HEK293 (cell line): ENCODE measurements at regions not wholly inside any gene's neighbourhood (a gene's known extent, or its start where the extent isn't known, plus 50 kb on each side); places are given as distances from the start of the nearest gene placed in this dataset.

Source experiments
- KLF7 ChIP-seq: fragments of 450-650 bp; formaldehyde crosslinking; IDR thresholded peaks from 2 replicates; pipeline ENCODE4 v1.5.1; 2016; ENCODE audit warnings: missing biosample characterization, missing genetic modification characterization, borderline replicate concordance
- OSR2 ChIP-seq: fragments of 450-650 bp; formaldehyde crosslinking; IDR thresholded peaks from 2 replicates; pipeline ENCODE4 v1.5.1; 2016; ENCODE audit warnings: missing biosample characterization, missing genetic modification characterization
- PRDM4 ChIP-seq: fragments of 450-650 bp; formaldehyde crosslinking; IDR thresholded peaks from 2 replicates; pipeline ENCODE4 v1.5.1; 2017; ENCODE audit warnings: missing biosample characterization, missing genetic modification characterization
- SETDB1 ChIP-seq: IDR thresholded peaks from one replicate; pipeline ENCODE4 v1.6.1; 2017; ENCODE audit warnings: mild to moderate bottlenecking, low read length, moderate library complexity, mixed read lengths; ENCODE audit not compliant: insufficient read length
- SP7 ChIP-seq: fragments of 450-650 bp; formaldehyde crosslinking; IDR thresholded peaks from 2 replicates; pipeline ENCODE4 v1.5.1; 2016; ENCODE audit warnings: missing biosample characterization, missing genetic modification characterization
- ZBTB10 ChIP-seq: fragments of 450-650 bp; formaldehyde crosslinking; IDR thresholded peaks from 2 replicates; pipeline ENCODE4 v1.5.1; 2016; ENCODE audit warnings: missing biosample characterization, missing genetic modification characterization
- ZBTB6 ChIP-seq: fragments of 450-650 bp; formaldehyde crosslinking; IDR thresholded peaks from 2 replicates; pipeline ENCODE4 v1.5.1; 2017; ENCODE audit warnings: missing biosample characterization, missing genetic modification characterization
- ZFP3 ChIP-seq: fragments of 450-650 bp; formaldehyde crosslinking; IDR thresholded peaks from 2 replicates; pipeline ENCODE4 v1.5.1; 2016; ENCODE audit warnings: low read depth, missing biosample characterization, missing genetic modification characterization
- ZFP69B ChIP-seq: fragments of 450-650 bp; formaldehyde crosslinking; IDR thresholded peaks from 2 replicates; pipeline ENCODE4 v1.5.1; 2016; ENCODE audit warnings: missing biosample characterization, missing genetic modification characterization
- ZNF10 ChIP-seq: fragments of 450-650 bp; formaldehyde crosslinking; IDR thresholded peaks from 2 replicates; pipeline ENCODE4 v1.5.1; 2017; ENCODE audit warnings: missing biosample characterization, missing genetic modification characterization
- ZNF155 ChIP-seq: fragments of 450-650 bp; formaldehyde crosslinking; IDR thresholded peaks from 2 replicates; pipeline ENCODE4 v1.5.1; 2016; ENCODE audit warnings: missing biosample characterization, missing genetic modification characterization
- ZNF175 ChIP-seq: fragments of 450-650 bp; formaldehyde crosslinking; IDR thresholded peaks from 2 replicates; pipeline ENCODE4 v1.5.1; 2016; ENCODE audit warnings: missing biosample characterization, missing genetic modification characterization
- ZNF2 ChIP-seq: fragments of 450-650 bp; formaldehyde crosslinking; IDR thresholded peaks from 2 replicates; pipeline ENCODE4 v1.5.1; 2016; ENCODE audit warnings: missing biosample characterization, missing genetic modification characterization
- ZNF223 ChIP-seq: fragments of 450-650 bp; formaldehyde crosslinking; IDR thresholded peaks from 2 replicates; pipeline ENCODE4 v1.5.1; 2016; ENCODE audit warnings: missing biosample characterization, missing genetic modification characterization
- ZNF274 ChIP-seq, 2 experiments: fragments of 200-500 bp in 1 of 2; fragments of 450-650 bp in 1 of 2; sonication (Bioruptor generic) in 1 of 2; formaldehyde crosslinking in 1 of 2; IDR thresholded peaks; 2 replicates each; pipeline versions ENCODE4 v1.5.1 to v1.6.1; 2014 to 2016; ENCODE audit warnings: borderline replicate concordance in 1 of 2, inconsistent platforms in 1 of 2, low read length in 1 of 2, missing biosample characterization in 1 of 2, missing genetic modification characterization in 1 of 2
- ZNF362 ChIP-seq: fragments of 450-650 bp; formaldehyde crosslinking; IDR thresholded peaks from 2 replicates; pipeline ENCODE4 v1.5.1; 2016; ENCODE audit warnings: missing biosample characterization, missing genetic modification characterization
- ZNF391 ChIP-seq: fragments of 450-650 bp; formaldehyde crosslinking; IDR thresholded peaks from 2 replicates; pipeline ENCODE4 v1.5.1; 2016; ENCODE audit warnings: low read depth, missing biosample characterization, missing genetic modification characterization, borderline replicate concordance
- ZNF398 ChIP-seq: fragments of 450-650 bp; formaldehyde crosslinking; IDR thresholded peaks from 2 replicates; pipeline ENCODE4 v1.5.1; 2017; ENCODE audit warnings: missing biosample characterization, missing genetic modification characterization
- ZNF529 ChIP-seq: fragments of 450-650 bp; formaldehyde crosslinking; IDR thresholded peaks from 2 replicates; pipeline ENCODE4 v1.5.1; 2017; ENCODE audit warnings: missing genetic modification characterization, missing biosample characterization; ENCODE audit not compliant: insufficient replicate concordance
- ZNF544 ChIP-seq: fragments of 450-650 bp; formaldehyde crosslinking; IDR thresholded peaks from 2 replicates; pipeline ENCODE4 v1.5.0; 2017; ENCODE audit warnings: missing biosample characterization, missing genetic modification characterization
- ZNF558 ChIP-seq: fragments of 450-650 bp; formaldehyde crosslinking; IDR thresholded peaks from 2 replicates; pipeline ENCODE4 v1.5.1; 2016; ENCODE audit warnings: missing biosample characterization, missing genetic modification characterization
- ZNF580 ChIP-seq: fragments of 450-650 bp; formaldehyde crosslinking; IDR thresholded peaks from 2 replicates; pipeline ENCODE4 v1.5.1; 2016; ENCODE audit warnings: missing biosample characterization, missing genetic modification characterization
- ZNF600 ChIP-seq: fragments of 450-650 bp; formaldehyde crosslinking; IDR thresholded peaks from 2 replicates; pipeline ENCODE4 v1.5.1; 2016; ENCODE audit warnings: missing biosample characterization, missing genetic modification characterization
- ZNF747 ChIP-seq: fragments of 450-650 bp; formaldehyde crosslinking; IDR thresholded peaks from 2 replicates; pipeline ENCODE4 v1.5.1; 2016; ENCODE audit warnings: missing biosample characterization, missing genetic modification characterization
- ZNF768 ChIP-seq: fragments of 450-650 bp; formaldehyde crosslinking; IDR thresholded peaks from 2 replicates; pipeline ENCODE4 v1.5.1; 2018; ENCODE audit warnings: missing biosample characterization, mild to moderate bottlenecking, missing genetic modification characterization
- ZNF843 ChIP-seq: fragments of 450-650 bp; formaldehyde crosslinking; IDR thresholded peaks from 2 replicates; pipeline ENCODE4 v1.5.1; 2016; ENCODE audit warnings: missing biosample characterization, missing genetic modification characterization
- ZSCAN5A ChIP-seq: fragments of 450-650 bp; formaldehyde crosslinking; IDR thresholded peaks from 2 replicates; pipeline ENCODE4 v1.5.1; 2016; ENCODE audit warnings: missing biosample characterization, missing genetic modification characterization

- TF ChIP-seq ZNF362 (tag by site-specific recombination) = peak; percentile 87
- TF ChIP-seq ZNF2 (tag by site-specific recombination) = no peak
- peak; percentile 85 for TF ChIP-seq OSR2
- TF ChIP-seq ZNF558 (tag by site-specific recombination) = peak; percentile 33; the same call in 1 of the 2 replicates
- TF ChIP-seq ZFP3 = no peak
- no peak for TF ChIP-seq ZNF747 (tag by site-specific recombination)
- TF ChIP-seq ZNF155 (tag by site-specific recombination) = no peak
- TF ChIP-seq ZNF274 (IDR thresholded peaks at IDR 0.05; ENCODE audit: low read length) = no peak
- TF ChIP-seq ZNF274 (tag by site-specific recombination; IDR thresholded peaks at IDR 0.05; ENCODE audit: borderline replicate concordance) = no peak
- TF ChIP-seq ZBTB6 (tag by site-specific recombination) = no peak
- peak; percentile 86 for TF ChIP-seq SP7 (tag by site-specific recombination)
- peak; percentile 89 for TF ChIP-seq PRDM4
- TF ChIP-seq ZSCAN5A (tag by site-specific recombination) = no peak
- TF ChIP-seq ZNF600 (tag by site-specific recombination) = no peak
- TF ChIP-seq ZNF580 (tag by site-specific recombination) = no peak
- no peak for TF ChIP-seq ZNF10 (tag by site-specific recombination)
- TF ChIP-seq ZNF544 = no peak
- TF ChIP-seq ZFP69B (tag by site-specific recombination) = no peak
- 0 out of 2 replicates have a peak, but pooled peaks have one; percentile 52 for TF ChIP-seq ZNF391 (tag by site-specific recombination)
- no peak for TF ChIP-seq ZNF223
- peak; percentile 96 for TF ChIP-seq ZNF843 (tag by site-specific recombination)
- TF ChIP-seq KLF7 = no peak; the same call in 1 of the 2 replicates
- TF ChIP-seq ZNF398 (tag by site-specific recombination) = no peak
- TF ChIP-seq ZNF529 = no peak
- no peak for TF ChIP-seq ZNF768 (tag by site-specific recombination)
- no peak for TF ChIP-seq ZBTB10 (tag by site-specific recombination)
- TF ChIP-seq ZNF175 (tag by site-specific recombination) = no peak
- no peak for TF ChIP-seq SETDB1
These were observed 412.1 kb upstream of the TRIB2 start (continued) for GRCh38 chr2:12304564-12305171.
